Mesendoderm (in vitro differentiated cells): ENCODE measurements at regions not wholly inside any gene's neighbourhood (a gene's known extent, or its start where the extent isn't known, plus 50 kb on each side); places are given as distances from the start of the nearest gene placed in this dataset.

Source experiments
- DNase-seq: peaks from one replicate; pipeline ENCODE4 v3.0.0; 2013
- H2AK5ac ChIP-seq: 2 replicates; pipeline ENCODE4 v1.6.1; 2013; ENCODE audit warnings: low read length, inconsistent platforms
- H2BK120ac ChIP-seq: 2 replicates; pipeline ENCODE4 v1.6.1; 2013; ENCODE audit warnings: low read depth, mild to moderate bottlenecking, low read length, moderate library complexity, mixed read lengths
- H2BK15ac ChIP-seq: replicated peaks from 2 replicates; pipeline ENCODE4 v1.6.1; 2013; ENCODE audit warnings: low read depth, mild to moderate bottlenecking, moderate library complexity
- H2BK5ac ChIP-seq: 2 replicates; pipeline ENCODE4 v1.6.1; 2013; ENCODE audit warnings: low read length, inconsistent platforms
- H3K18ac ChIP-seq: 2 replicates; pipeline ENCODE4 v1.6.1; 2013; ENCODE audit warnings: mild to moderate bottlenecking, low read length, mixed read lengths
- H3K23ac ChIP-seq: one replicate; pipeline ENCODE4 v1.6.1; 2013; ENCODE audit warnings: low read length
- H3K27ac ChIP-seq: 2 replicates; pipeline ENCODE4 v1.5.1; 2013; ENCODE audit warnings: low read depth, mild to moderate bottlenecking, inconsistent platforms, low read length, moderate library complexity
- H3K27me3 ChIP-seq: 2 replicates; pipeline ENCODE4 v1.6.1; 2013; ENCODE audit warnings: low read length, control low read depth, mild to moderate bottlenecking, inconsistent platforms; ENCODE audit not compliant: insufficient read depth, poor library complexity
- H3K36me3 ChIP-seq: 2 replicates; pipeline ENCODE4 v1.6.1; 2013; ENCODE audit warnings: low read length, inconsistent platforms; ENCODE audit not compliant: control insufficient read depth, insufficient read depth
- H3K4ac ChIP-seq: one replicate; pipeline ENCODE4 v1.6.1; 2013; ENCODE audit warnings: low read depth, mild to moderate bottlenecking, low read length, moderate library complexity
- H3K4me1 ChIP-seq: 2 replicates; pipeline ENCODE4 v1.6.1; 2013; ENCODE audit warnings: low read depth, low read length, inconsistent platforms; ENCODE audit not compliant: control insufficient read depth
- H3K4me2 ChIP-seq: 2 replicates; pipeline ENCODE4 v1.6.1; 2013; ENCODE audit warnings: low read length
- H3K4me3 ChIP-seq: 2 replicates; pipeline ENCODE4 v1.5.1; 2013; ENCODE audit warnings: mild to moderate bottlenecking, low read length
- H3K56ac ChIP-seq: one replicate; pipeline ENCODE4 v1.6.1; 2013; ENCODE audit warnings: low read length
- H3K79me1 ChIP-seq: 2 replicates; pipeline ENCODE4 v1.6.1; 2013; ENCODE audit warnings: low read length, inconsistent platforms
- H3K79me2 ChIP-seq: 2 replicates; pipeline ENCODE4 v1.6.1; 2013; ENCODE audit warnings: mild to moderate bottlenecking, low read length; ENCODE audit not compliant: control insufficient read depth, insufficient read depth
- H3K9ac ChIP-seq: 2 replicates; pipeline ENCODE4 v1.6.1; 2013; ENCODE audit warnings: low read length, inconsistent platforms
- H4K5ac ChIP-seq: one replicate; pipeline ENCODE4 v1.6.1; 2013; ENCODE audit warnings: low read length
- H4K8ac ChIP-seq: one replicate; pipeline ENCODE4 v1.6.1; 2013; ENCODE audit warnings: low read depth, mild to moderate bottlenecking, control low read depth, low read length, moderate library complexity
- WGBS: extraction: QIAGEN DNeasy Blood & Tissue Kit; methylation state at CpG from one replicate; pipeline ENCODE4 v1.1.7; 2013; ENCODE audit warnings: low lambda C conversion rate, missing lambda C conversion rate; ENCODE audit not compliant: insufficient coverage; ENCODE audit errors: extremely low coverage; 5-methylcytosine and 5-hydroxymethylcytosine counted together

DNA sequence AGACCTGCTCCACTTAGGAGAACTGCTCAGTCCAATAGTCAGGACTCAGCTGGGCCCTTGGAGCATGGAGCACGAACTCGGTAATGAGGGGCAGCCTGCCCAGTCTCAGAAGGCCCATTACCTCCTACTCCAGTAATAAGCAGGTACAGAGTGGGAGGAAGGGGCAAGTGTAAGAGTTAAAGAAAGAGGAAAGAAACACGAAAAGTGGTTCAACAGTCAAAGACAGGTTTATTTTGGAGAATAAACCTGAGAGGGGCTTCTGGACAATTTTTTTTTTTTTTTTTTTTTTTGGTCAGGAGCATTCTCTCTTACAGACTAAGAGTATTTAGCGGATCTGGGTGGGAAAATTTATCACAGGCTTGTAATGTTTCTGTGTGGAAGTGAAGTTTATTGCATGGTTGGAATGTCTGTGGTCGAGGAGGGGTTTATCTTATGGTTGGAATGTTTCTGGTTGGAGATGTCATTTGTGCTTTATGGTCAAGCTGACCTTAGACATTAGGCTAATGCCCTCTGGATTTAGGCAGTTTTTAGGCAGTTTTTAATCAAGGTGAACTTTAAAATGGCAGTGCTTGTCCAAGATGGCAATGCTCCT lies 340.1 kb downstream of the BCKDHB start:
- Histone ChIP-seq H3K9ac (no peak overlapping the region), H2BK120ac (no peak overlapping the region)
- WGBS: no CpG with 5 or more reads among the region's 5 CpGs

DNA sequence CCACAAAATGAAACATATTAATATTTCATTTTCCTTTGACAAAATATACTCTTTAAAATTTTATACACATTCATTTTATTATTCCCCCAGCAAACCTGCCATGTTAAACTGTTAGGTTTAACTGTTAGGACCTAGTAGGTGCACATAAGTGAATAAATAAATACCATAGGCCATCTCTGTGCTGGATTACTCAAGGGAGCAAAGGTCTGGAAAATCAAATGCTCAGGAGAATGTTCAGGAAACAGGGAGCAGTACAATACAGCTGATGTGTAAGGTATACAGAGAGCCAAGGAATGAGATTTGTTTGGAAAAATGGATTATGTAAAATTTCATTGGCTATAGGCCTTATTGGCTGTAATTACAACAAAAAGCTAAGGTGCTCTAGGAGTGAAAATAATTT lies 339.3 kb downstream of the BCKDHB start:
- no peak overlapping the region for H3K4me3 ChIP-seq
- H3K56ac ChIP-seq: no peak overlapping the region
- no peak overlapping the region for H3K23ac ChIP-seq
- H2AK5ac ChIP-seq: no peak overlapping the region
- H3K27ac ChIP-seq: no peak overlapping the region
- no peak overlapping the region for H3K4ac ChIP-seq
- H2BK5ac ChIP-seq: no peak overlapping the region
- H4K8ac ChIP-seq: no peak overlapping the region
- no peak overlapping the region for H3K4me2 ChIP-seq
- no peak overlapping the region for H3K18ac ChIP-seq
- H3K4me1 ChIP-seq: no peaks in the 10 kb centered on the region
- DNase-seq: no peak
- H2BK120ac ChIP-seq: no peak overlapping the region
- H3K27me3 ChIP-seq: no peaks in the 10 kb centered on the region
- no peak overlapping the region for H3K9ac ChIP-seq
- H3K36me3 ChIP-seq: no peaks in the 10 kb centered on the region
- no peak overlapping the region for H2BK15ac ChIP-seq
- H3K79me1 ChIP-seq: no peaks in the 10 kb centered on the region
- no peak overlapping the region for H4K5ac ChIP-seq
- H3K79me2 ChIP-seq: no peaks in the 10 kb centered on the region

More for the DNA sequence above, 340.1 kb downstream of the BCKDHB start:
- no peak overlapping the region for H2BK15ac ChIP-seq
- H4K5ac ChIP-seq: no peak overlapping the region
- no peak overlapping the region for H3K4me3 ChIP-seq
- no peak overlapping the region for H3K4ac ChIP-seq
- H3K56ac ChIP-seq: no peak overlapping the region
- H3K36me3 ChIP-seq: no peaks in the 10 kb centered on the region
- no peak overlapping the region for H3K23ac ChIP-seq
- H3K4me2 ChIP-seq: no peak overlapping the region
- DNase-seq: no peak
- H3K18ac ChIP-seq: no peak overlapping the region
- no peak overlapping the region for H2AK5ac ChIP-seq
- H2BK5ac ChIP-seq: no peak overlapping the region
- H3K79me2 ChIP-seq: no peaks in the 10 kb centered on the region
- no peaks in the 10 kb centered on the region for H3K79me1 ChIP-seq
- H3K4me1 ChIP-seq: no peaks in the 10 kb centered on the region
- no peak overlapping the region for H4K8ac ChIP-seq
- H3K27ac ChIP-seq: no peak overlapping the region
- no peaks in the 10 kb centered on the region for H3K27me3 ChIP-seq

DNA sequence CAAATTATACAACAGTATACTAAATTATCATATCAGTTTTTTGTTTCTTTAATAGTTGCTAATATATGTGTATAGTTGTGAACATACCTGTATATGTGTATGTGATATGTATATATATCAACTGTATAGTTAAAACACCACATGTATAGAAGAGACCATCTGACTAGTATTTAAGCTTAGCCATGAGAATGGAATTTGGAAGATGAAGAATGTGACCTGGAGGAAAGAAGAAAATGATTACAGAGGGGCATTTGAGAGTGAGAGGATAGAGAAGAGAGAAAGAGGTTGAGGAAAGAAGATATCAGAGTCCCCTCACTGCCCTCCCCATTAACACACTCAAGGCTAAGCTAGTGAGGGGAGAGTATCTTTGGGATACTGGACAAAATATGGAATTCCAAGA lies 335.9 kb downstream of the BCKDHB start:
- Histone ChIP-seq H3K79me1 (no peaks in the 10 kb centered on the region), H3K4me1 (no peaks in the 10 kb centered on the region), H3K23ac (no peak overlapping the region), H3K9ac (no peak overlapping the region), H2BK15ac (no peak overlapping the region), H3K18ac (no peak overlapping the region), H3K27ac (no peak overlapping the region), H3K27me3 (no peaks in the 10 kb centered on the region), H3K56ac (no peak overlapping the region), H3K36me3 (no peaks in the 10 kb centered on the region), H3K4me3 (no peak overlapping the region), H2BK120ac (no peak overlapping the region), H2BK5ac (no peak overlapping the region), H2AK5ac (no peak overlapping the region), H3K4ac (no peak overlapping the region), H4K5ac (no peak overlapping the region), H4K8ac (no peak overlapping the region), H3K79me2 (no peaks in the 10 kb centered on the region), H3K4me2 (no peak overlapping the region)
- no peak for DNase-seq

DNA sequence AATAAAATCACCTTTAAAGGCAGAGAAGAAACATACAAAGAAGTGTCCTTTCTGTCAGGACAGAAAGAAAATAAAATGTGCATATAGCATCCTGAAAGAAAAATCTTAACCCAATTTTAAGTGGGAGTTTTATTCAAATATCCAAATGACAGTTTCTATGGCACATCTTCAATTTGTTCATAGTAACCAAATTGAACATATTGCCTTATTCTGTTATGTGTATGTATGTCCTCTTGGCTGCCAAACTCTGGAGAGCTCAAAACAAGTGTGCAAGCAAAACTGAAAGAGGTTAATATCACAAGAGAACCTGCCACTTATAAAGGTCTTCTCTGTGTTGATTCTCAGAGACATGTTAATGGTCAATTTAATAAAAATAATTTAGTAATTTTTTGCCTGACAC lies 334.7 kb downstream of the BCKDHB start:
- no peak overlapping the region for H3K4me2 ChIP-seq
- no peaks in the 10 kb centered on the region for H3K27me3 ChIP-seq
- no peak overlapping the region for H3K18ac ChIP-seq
- no peak overlapping the region for H2BK5ac ChIP-seq
- no peak overlapping the region for H2AK5ac ChIP-seq
- H3K4ac ChIP-seq: no peak overlapping the region
- H3K79me1 ChIP-seq: no peaks in the 10 kb centered on the region
- H3K23ac ChIP-seq: no peak overlapping the region
- H3K36me3 ChIP-seq: no peaks in the 10 kb centered on the region
- DNase-seq: no peak
- H4K5ac ChIP-seq: no peak overlapping the region
- no peak overlapping the region for H3K4me3 ChIP-seq
- H3K56ac ChIP-seq: no peak overlapping the region
- H3K27ac ChIP-seq: no peak overlapping the region
- no peak overlapping the region for H2BK120ac ChIP-seq
- H4K8ac ChIP-seq: no peak overlapping the region
- H3K79me2 ChIP-seq: no peaks in the 10 kb centered on the region
- H3K4me1 ChIP-seq: no peaks in the 10 kb centered on the region
- no peak overlapping the region for H2BK15ac ChIP-seq
- H3K9ac ChIP-seq: no peak overlapping the region

DNA sequence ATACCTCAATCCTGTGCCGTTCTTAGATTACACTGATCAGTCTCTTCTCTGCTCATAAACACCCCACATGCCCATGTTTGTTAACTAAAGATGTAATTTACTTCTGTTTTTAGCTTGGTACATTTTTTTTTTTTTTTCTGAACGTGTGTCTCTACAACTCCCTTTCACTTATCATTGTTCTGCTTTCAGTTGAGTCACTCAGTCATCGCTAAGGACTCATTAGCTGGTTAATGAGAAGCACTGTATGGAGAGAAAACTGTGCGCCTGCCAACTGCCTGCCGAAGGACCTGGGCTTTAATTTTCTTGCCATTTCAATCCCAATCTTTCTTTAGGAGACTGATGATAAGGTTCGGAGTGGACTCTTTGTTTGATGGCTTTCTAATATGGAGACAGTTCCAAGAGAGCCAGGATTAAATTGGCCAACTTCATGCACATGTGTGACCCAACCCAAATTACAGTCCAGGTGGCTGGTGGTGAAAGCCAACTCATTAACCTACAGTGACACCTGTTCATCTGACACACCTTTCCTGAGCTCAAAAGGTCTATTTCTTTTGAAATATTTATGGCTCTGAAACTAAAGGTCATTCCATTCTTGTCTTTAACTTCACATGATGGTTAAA lies 334.1 kb downstream of the BCKDHB start:
- WGBS: no CpG with 5 or more reads among the region's 6 CpGs
- no peak overlapping the region for H3K27ac ChIP-seq
- no peak overlapping the region for H2BK120ac ChIP-seq
- no peak overlapping the region for H3K23ac ChIP-seq
- no peak overlapping the region for H2AK5ac ChIP-seq
- H3K9ac ChIP-seq: no peak overlapping the region
- no peak overlapping the region for H3K56ac ChIP-seq
- H3K36me3 ChIP-seq: no peaks in the 10 kb centered on the region
- H3K4me3 ChIP-seq: no peak overlapping the region
- no peak for DNase-seq
- H3K79me1 ChIP-seq: no peaks in the 10 kb centered on the region
- no peak overlapping the region for H3K18ac ChIP-seq
- no peak overlapping the region for H3K4me2 ChIP-seq
- no peak overlapping the region for H3K4ac ChIP-seq
- H3K27me3 ChIP-seq: no peaks in the 10 kb centered on the region
- H3K79me2 ChIP-seq: no peaks in the 10 kb centered on the region
- no peak overlapping the region for H2BK15ac ChIP-seq
- H3K4me1 ChIP-seq: no peaks in the 10 kb centered on the region
- H2BK5ac ChIP-seq: no peak overlapping the region
- no peak overlapping the region for H4K8ac ChIP-seq
- H4K5ac ChIP-seq: no peak overlapping the region

DNA sequence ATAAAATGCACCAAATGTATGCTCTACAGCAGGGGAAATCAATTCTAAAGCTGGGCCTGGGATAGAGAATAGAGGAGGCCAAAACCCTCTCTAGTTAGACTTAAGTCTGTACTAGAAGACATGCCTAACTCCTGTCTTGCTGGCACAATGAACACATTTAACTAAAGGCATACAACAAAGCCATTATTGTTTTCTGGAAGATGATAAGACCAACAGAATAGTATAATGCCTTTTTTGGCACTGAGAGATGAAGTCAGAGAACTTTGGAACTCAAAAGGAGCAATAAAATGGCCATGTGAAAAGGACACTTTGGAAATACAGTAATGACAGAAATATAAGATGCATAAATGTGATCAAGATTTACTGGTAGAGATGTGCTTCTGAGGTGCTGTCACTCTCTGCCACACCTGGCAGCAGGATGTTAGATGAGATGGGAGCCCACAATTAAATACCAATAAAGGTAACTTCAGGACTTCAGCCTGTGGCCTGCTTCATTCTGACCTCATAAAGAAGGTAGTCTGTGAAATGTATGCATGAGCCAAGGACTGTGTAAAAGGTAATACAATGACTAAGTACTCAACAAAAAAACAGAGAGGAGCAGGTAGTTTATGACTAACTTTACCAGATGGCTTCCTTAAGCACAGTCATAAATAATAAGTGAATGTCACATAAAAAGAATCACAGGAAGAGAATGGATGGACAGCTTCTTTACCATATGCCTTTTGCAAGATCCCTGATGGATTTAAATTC lies 333.4 kb downstream of the BCKDHB start:
- H3K9ac ChIP-seq: no peak overlapping the region
- no peak overlapping the region for H2BK120ac ChIP-seq
- no peak overlapping the region for H2BK15ac ChIP-seq
- no peak overlapping the region for H3K27ac ChIP-seq
- DNase-seq: no peak
- H3K4me3 ChIP-seq: no peak overlapping the region
- no peaks in the 10 kb centered on the region for H3K79me2 ChIP-seq
- H4K5ac ChIP-seq: no peak overlapping the region
- no peaks in the 10 kb centered on the region for H3K4me1 ChIP-seq
- H3K4ac ChIP-seq: no peak overlapping the region
- no peak overlapping the region for H3K18ac ChIP-seq
- no peak overlapping the region for H3K23ac ChIP-seq
- H3K36me3 ChIP-seq: no peaks in the 10 kb centered on the region
- H4K8ac ChIP-seq: no peak overlapping the region
- H3K56ac ChIP-seq: no peak overlapping the region
- H2AK5ac ChIP-seq: no peak overlapping the region
- no peaks in the 10 kb centered on the region for H3K27me3 ChIP-seq
- H3K4me2 ChIP-seq: no peak overlapping the region
- no peaks in the 10 kb centered on the region for H3K79me1 ChIP-seq
- no peak overlapping the region for H2BK5ac ChIP-seq
